ENCODE measurements at regions not wholly inside any gene's neighbourhood (a gene's known extent, or its start where the extent isn't known, plus 50 kb on each side); places are given as distances from the start of the nearest gene placed in this dataset.

GRCh38 chr6:134111062-134111677 is 58.7 kb upstream of the SLC2A12 start:
- H3K27ac Mint-ChIP-seq: no peak overlapping the region
- no peaks in the 10 kb centered on the region for H3K4me1 Mint-ChIP-seq (ENCODE audit: low read depth)
- no peaks in the 10 kb centered on the region for H3K9me3 Mint-ChIP-seq (ENCODE audit: low read depth)
- no peaks in the 10 kb centered on the region for H3K27me3 Mint-ChIP-seq
- no peaks in the 10 kb centered on the region for H3K36me3 Mint-ChIP-seq (ENCODE audit: insufficient read depth)
- TF ChIP-seq CTCF (IDR thresholded peaks at IDR 0.05; ENCODE audit: unreplicated experiment): peak; percentile 69
- no peak for DNase-seq (ENCODE audit: low spot score, unreplicated experiment)
- no peak overlapping the region for H3K4me3 Mint-ChIP-seq (ENCODE audit: low read depth)

- Mint-ChIP-seq H3K36me3 (ENCODE audit: insufficient read depth) (no peaks in the 10 kb centered on the region), H3K4me1 (ENCODE audit: low read depth) (peaks cover 7% of the 10 kb centered on the region), H3K27ac (no peak overlapping the region), H3K4me3 (ENCODE audit: low read depth) (no peak overlapping the region), H3K9me3 (ENCODE audit: low read depth) (no peaks in the 10 kb centered on the region), H3K27me3 (no peaks in the 10 kb centered on the region)
- no peak for DNase-seq (ENCODE audit: low spot score, unreplicated experiment)
- no peak for TF ChIP-seq CTCF (IDR thresholded peaks at IDR 0.05; ENCODE audit: unreplicated experiment)
These were observed 54.3 kb upstream of the SLC2A12 start for GRCh38 chr6:134106702-134107101.

- Mint-ChIP-seq H3K9me3 (ENCODE audit: low read depth) (peaks cover 3% of the 10 kb centered on the region), H3K27me3 (no peaks in the 10 kb centered on the region), H3K4me3 (ENCODE audit: low read depth) (no peak overlapping the region), H3K27ac (peak overlapping the region; percentile 39), H3K36me3 (ENCODE audit: insufficient read depth) (no peaks in the 10 kb centered on the region), H3K4me1 (ENCODE audit: low read depth) (peaks cover 7% of the 10 kb centered on the region)
- DNase-seq (ENCODE audit: low spot score, unreplicated experiment): no peak
- TF ChIP-seq CTCF (IDR thresholded peaks at IDR 0.05; ENCODE audit: unreplicated experiment): no peak
These were observed 53.5 kb upstream of the SLC2A12 start for GRCh38 chr6:134105940-134106339.

- no peaks in the 10 kb centered on the region for H3K36me3 Mint-ChIP-seq (ENCODE audit: insufficient read depth)
These were observed 50.6 kb upstream of the SLC2A12 start for GRCh38 chr6:134103006-134103405.

More at GRCh38 chr6:134103006-134103405, 50.6 kb upstream of the SLC2A12 start:
- H3K9me3 Mint-ChIP-seq (ENCODE audit: low read depth): peaks cover 3% of the 10 kb centered on the region
- TF ChIP-seq CTCF (IDR thresholded peaks at IDR 0.05; ENCODE audit: unreplicated experiment): no peak
- H3K4me1 Mint-ChIP-seq (ENCODE audit: low read depth): peaks cover 10% of the 10 kb centered on the region
- no peak for DNase-seq (ENCODE audit: low spot score, unreplicated experiment)
- peak overlapping the region; percentile 54 for H3K27ac Mint-ChIP-seq
- no peaks in the 10 kb centered on the region for H3K27me3 Mint-ChIP-seq
- no peak overlapping the region for H3K4me3 Mint-ChIP-seq (ENCODE audit: low read depth)

Measured in progenitor cell of endocrine pancreas (in vitro differentiated cells).